B cell (primary cell): ENCODE measurements at regions not wholly inside any gene's neighbourhood (a gene's known extent, or its start where the extent isn't known, plus 50 kb on each side); places are given as distances from the start of the nearest gene placed in this dataset.

Experiments used
- ATAC-seq: fragments of 200-7000 bp; cut with Tn5 transposase; one replicate; pipeline ENCODE4 v1.10.0; 2021; ENCODE audit warnings: low read depth, mild to moderate bottlenecking, moderate number of reproducible peaks, moderate library complexity
- CTCF ChIA-PET: fragments of 350-600 bp; sonication (Branson Sonifier 250); formaldehyde crosslinking; loops from one replicate; lab custom pipeline; 2021; ENCODE audit warnings: antibody characterized with exemption, inconsistent platforms; lab: Charles Lee
- POLR2A ChIA-PET: fragments of 350-600 bp; sonication (Branson Sonifier 250); formaldehyde crosslinking; loops from one replicate; lab custom pipeline; 2021; ENCODE audit warnings: antibody characterized with exemption; lab: Charles Lee
- DNase-seq: peaks from one replicate; pipeline ENCODE4 v3.0.0; 2013
- H2AFZ ChIP-seq: 2 replicates; pipeline ENCODE4 v1.6.1; 2012; ENCODE audit warnings: mild to moderate bottlenecking, low read depth, low read length; ENCODE audit not compliant: insufficient read depth, poor library complexity, severe bottlenecking
- H3K27ac ChIP-seq, 2 donors: 1 replicate in 1 of 2; 2 replicates in 1 of 2; pipeline ENCODE4 v1.5.1; 2012 to 2013; ENCODE audit warnings: low read length in 2 of 2, mild to moderate bottlenecking in 2 of 2, moderate library complexity in 1 of 2
- H3K27me3 ChIP-seq, 4 experiments: fragments of 200-600 bp in 1 of 4; sonication (generic) in 1 of 4; replicated peaks in 1 of 4; 1 replicate in 2 of 4; 2 replicates in 2 of 4; pipeline versions ENCODE4 v1.6.1 to v1.7.0; 2013 to 2016; ENCODE audit warnings: low read length in 3 of 4, mild to moderate bottlenecking in 2 of 4, mixed read lengths in 1 of 4, moderate library complexity in 1 of 4; ENCODE audit not compliant: insufficient read depth in 4 of 4, control insufficient read depth in 3 of 4; ENCODE audit errors: control extremely low read depth in 1 of 4
- H3K36me3 ChIP-seq, 2 experiments: replicated peaks in 1 of 2; 1 replicate in 1 of 2; 2 replicates in 1 of 2; pipeline versions ENCODE4 v1.6.1 to v1.7.1; 2013; ENCODE audit warnings: low read length in 1 of 2; ENCODE audit not compliant: insufficient read depth in 2 of 2, control insufficient read depth in 1 of 2; ENCODE audit errors: control extremely low read depth in 1 of 2, extremely low read depth in 1 of 2
- H3K4me1 ChIP-seq, 2 donors: fragments of 200-600 bp in 1 of 2; sonication (generic) in 1 of 2; 1 replicate in 1 of 2; 2 replicates in 1 of 2; pipeline versions ENCODE4 v1.5.1 to v1.6.1; 2013 to 2017; ENCODE audit warnings: low read length in 2 of 2; ENCODE audit not compliant: control insufficient read depth in 2 of 2, insufficient read depth in 2 of 2
- H3K4me2 ChIP-seq: replicated peaks from 2 replicates; pipeline ENCODE3; 2012; ENCODE audit warnings: mild to moderate bottlenecking, low read depth, low read length; ENCODE audit not compliant: poor library complexity, severe bottlenecking
- H3K4me3 ChIP-seq, 5 experiments: fragments of 200-600 bp in 1 of 5; sonication (generic) in 1 of 5; 1 replicate in 3 of 5; 2 replicates in 2 of 5; pipeline versions ENCODE4 v1.5.1 to v1.7.0; 2011 to 2016; ENCODE audit warnings: low read length in 4 of 5, mild to moderate bottlenecking in 4 of 5, low read depth in 2 of 5, control low read depth in 1 of 5, moderate library complexity in 1 of 5; ENCODE audit not compliant: insufficient read depth in 1 of 5; ENCODE audit errors: control extremely low read depth in 1 of 5, extremely low read depth in 1 of 5
- H3K79me2 ChIP-seq: fragments of 200-600 bp; sonication (generic); one replicate; pipeline ENCODE4 v1.6.0; 2016; ENCODE audit warnings: low read length; ENCODE audit not compliant: control insufficient read depth, insufficient read depth
- H3K9ac ChIP-seq: fragments of 200-600 bp; sonication (generic); 2 replicates; pipeline ENCODE4 v1.6.1; 2017; ENCODE audit warnings: mild to moderate bottlenecking, low read length, moderate library complexity
- H3K9me3 ChIP-seq, 3 donors: one replicate each; pipeline versions ENCODE4 v1.6.1 to v1.7.1; 2013; ENCODE audit warnings: low read length in 2 of 3; ENCODE audit not compliant: control insufficient read depth in 2 of 3, insufficient read depth in 1 of 3; ENCODE audit errors: control extremely low read depth in 1 of 3
- H4K20me1 ChIP-seq: 2 replicates; pipeline ENCODE4 v1.6.0; 2012; ENCODE audit warnings: mild to moderate bottlenecking, low read length; ENCODE audit not compliant: insufficient read depth, control insufficient read depth, poor library complexity, severe bottlenecking
- H3K27ac Mint-ChIP-seq: one replicate; pipeline ENCODE4 v1.8.0; 2021; ENCODE audit warnings: mixed read lengths
- H3K27me3 Mint-ChIP-seq: one replicate; pipeline ENCODE4 v1.8.0; 2021; ENCODE audit warnings: mixed read lengths
- H3K4me1 Mint-ChIP-seq: one replicate; pipeline ENCODE4 v1.8.0; 2021; ENCODE audit warnings: mixed read lengths
- H3K4me3 Mint-ChIP-seq: one replicate; pipeline ENCODE4 v1.8.0; 2021; ENCODE audit warnings: mixed read lengths
- H3K9me3 Mint-ChIP-seq: one replicate; pipeline ENCODE4 v1.8.0; 2022; ENCODE audit warnings: mixed read lengths; ENCODE audit not compliant: insufficient read depth
- CTCF ChIP-seq: fragments of 200-600 bp; IDR thresholded peaks from one replicate; pipeline ENCODE4 v1.8.0; 2022; ENCODE audit warnings: antibody characterized with exemption, mild to moderate bottlenecking
- EZH2 ChIP-seq: IDR thresholded peaks from 2 replicates; pipeline ENCODE4 v1.6.1; 2012; ENCODE audit warnings: borderline replicate concordance, low read depth, mild to moderate bottlenecking, moderate library complexity, low read length; ENCODE audit not compliant: insufficient read depth, poor library complexity, severe bottlenecking
- WGBS: methylation state at CpG from one replicate; pipeline ENCODE4 v1.1.5; 2013; ENCODE audit warnings: missing lambda C conversion rate; ENCODE audit not compliant: insufficient coverage; 5-methylcytosine and 5-hydroxymethylcytosine counted together
- intact Hi-C: fragments of 100-400 bp; cut with micrococcal nuclease; formaldehyde crosslinking; loops from one replicate; pipeline ENCODE4 v1.10.0; 2022

GRCh38 chr6:9139746-9140145 lies 704.4 kb upstream of the SLC35B3 start:
- ATAC-seq (no peak), DNase-seq (no peak)
- Mint-ChIP-seq H3K9me3 (peaks cover 9% of the 10 kb centered on the region), H3K4me1 (no peaks in the 10 kb centered on the region), H3K27me3 (no peaks in the 10 kb centered on the region), H3K27ac (no peak overlapping the region), H3K4me3 (no peak overlapping the region)
- no CpG with 5 or more reads among the region's 6 CpGs for WGBS
- no peak overlapping the region for H2AFZ ChIP-seq
- H3K9ac ChIP-seq, result no peak overlapping the region
- POLR2A ChIA-PET, result no interaction called here
- no peaks in the 10 kb centered on the region for H4K20me1 ChIP-seq
- H3K4me3 ChIP-seq, result no peak overlapping the region
- H3K79me2 ChIP-seq, result no peaks in the 10 kb centered on the region
- H3K27ac ChIP-seq, result no peak overlapping the region
- H3K36me3 ChIP-seq, result no peaks in the 10 kb centered on the region
- H3K4me2 ChIP-seq, result no peak overlapping the region
- intact Hi-C loops, result no loop called here
- H3K4me1 ChIP-seq, result no peaks in the 10 kb centered on the region
- H3K27me3 ChIP-seq, result no peaks in the 10 kb centered on the region
- CTCF ChIA-PET, result no interaction called here
- TF ChIP-seq CTCF (no peak), EZH2 (no peak)
- peaks cover 0 to 3% (median 0%) of the 10 kb centered on the region in 3 donors for H3K9me3 ChIP-seq

- Histone ChIP-seq H3K27me3 (no peaks in the 10 kb centered on the region), H3K9me3 (peaks cover 0 to 3% (median 0%) of the 10 kb centered on the region in 3 donors), H3K9ac (no peak overlapping the region), H4K20me1 (no peaks in the 10 kb centered on the region), H3K79me2 (no peaks in the 10 kb centered on the region), H3K4me3 (no peak overlapping the region), H3K27ac (no peak overlapping the region), H3K4me1 (no peaks in the 10 kb centered on the region), H3K4me2 (no peak overlapping the region), H3K36me3 (no peaks in the 10 kb centered on the region), H2AFZ (no peak overlapping the region)
- H3K4me1 Mint-ChIP-seq, result no peaks in the 10 kb centered on the region
- ATAC-seq, result no peak
- ChIA-PET CTCF (no interaction called here), POLR2A (no interaction called here)
- no peaks in the 10 kb centered on the region for H3K27me3 Mint-ChIP-seq
- peaks cover 7% of the 10 kb centered on the region for H3K9me3 Mint-ChIP-seq
- no peak overlapping the region for H3K4me3 Mint-ChIP-seq
- no peak for TF ChIP-seq CTCF
- TF ChIP-seq EZH2, result no peak
- no peak overlapping the region for H3K27ac Mint-ChIP-seq
- no peak for DNase-seq
- WGBS, result 100% methylated on average over 1 of the region's 5 CpGs
- intact Hi-C loops, result no loop called here
Measured at GRCh38 chr6:9138936-9139335, 703.6 kb upstream of the SLC35B3 start.
